GM10266 (cell line): ENCODE measurements at regions not wholly inside any gene's neighbourhood (a gene's known extent, or its start where the extent isn't known, plus 50 kb on each side); places are given as distances from the start of the nearest gene placed in this dataset.

ENCODE experiments used
- DNase-seq: peaks from one replicate; pipeline ENCODE4 v3.0.0; 2012; ENCODE audit errors: extremely low spot score
- CTCF ChIP-seq: IDR thresholded peaks from 2 replicates; pipeline ENCODE4 v1.5.1; 2012; ENCODE audit warnings: mild to moderate bottlenecking, low read depth; ENCODE audit not compliant: control insufficient read depth, insufficient read depth; ENCODE audit errors: missing control alignments

- DNase-seq, result no peak
- TF ChIP-seq CTCF, result no peak
Measured at GRCh38 chr1:88291611-88292354, 392.3 kb upstream of the PKN2 start.

- no peak for DNase-seq
- no peak for TF ChIP-seq CTCF
Measured at GRCh38 chr1:88293691-88294190, 390.3 kb upstream of the PKN2 start.

- no peak for TF ChIP-seq CTCF
Measured at GRCh38 chr1:88296227-88296626, 387.8 kb upstream of the PKN2 start.

GRCh38 chr1:88296642-88297041 lies 387.4 kb upstream of the PKN2 start:
- DNase-seq, result no peak
- no peak for TF ChIP-seq CTCF

More at GRCh38 chr1:88296227-88296626, 387.8 kb upstream of the PKN2 start:
- DNase-seq, result no peak

- no peak for TF ChIP-seq CTCF
- DNase-seq, result no peak
Measured at GRCh38 chr1:88298506-88298905, 385.6 kb upstream of the PKN2 start.

- no peak for DNase-seq
- TF ChIP-seq CTCF, result no peak
Measured at GRCh38 chr1:88300752-88301263, 383.3 kb upstream of the PKN2 start.

- DNase-seq, result no peak
- peak; percentile 1 for TF ChIP-seq CTCF
Measured at GRCh38 chr1:88302843-88303486, 381.1 kb upstream of the PKN2 start.
